ENCODE measurements at regions not wholly inside any gene's neighbourhood (a gene's known extent, or its start where the extent isn't known, plus 50 kb on each side); places are given as distances from the start of the nearest gene placed in this dataset.

- DNase-seq = no peak
- H3K9me3 ChIP-seq = no peaks in the 10 kb centered on the region
- no peaks in the 10 kb centered on the region for H3K27me3 ChIP-seq
- in situ Hi-C loops (cut with MboI; ENCODE audit: low pct_ligation_motif_present in 1 of 4, low pct_unique_long_range_greater_than_20kb in 1 of 4, low sequenced_read_pairs in 3 of 4) (no loop called here), intact Hi-C loops (cut with DNase I; ENCODE audit: low total_unique reads) (loop anchor here (10.0 kb wide), 1 partner anchor 1490 kb away; no protein-coding TSS in a partner anchor)
- H3K4me1 ChIP-seq = no peaks in the 10 kb centered on the region
- H3K27ac ChIP-seq = no peak overlapping the region
- no peak overlapping the region for H3K4me3 ChIP-seq
- H3K36me3 ChIP-seq = no peaks in the 10 kb centered on the region
- TF ChIP-seq CTCF (IDR thresholded peaks at IDR 0.05) (no peak), EP300 (IDR thresholded peaks at IDR 0.05; ENCODE audit: low read depth) (no peak), POLR2A (IDR thresholded peaks at IDR 0.05) (no peak), POLR2AphosphoS5 (IDR thresholded peaks at IDR 0.05) (no peak)
- WGBS, 2 donors (ENCODE audit: low coverage in 1 of 2) = 61 to 71% methylated on average over 1 to 3 of the region's 3 CpGs
Observed at GRCh38 chr14:49405291-49405690, 180.9 kb downstream of the RPS29 start.

- Histone ChIP-seq H3K27ac (no peak overlapping the region), H3K27me3 (no peaks in the 10 kb centered on the region), H3K4me1 (no peaks in the 10 kb centered on the region), H3K9me3 (no peaks in the 10 kb centered on the region), H3K4me3 (no peak overlapping the region), H3K36me3 (no peaks in the 10 kb centered on the region)
- 75 to 100% methylated on average over 2 of the region's 2 CpGs for WGBS, 2 donors (ENCODE audit: low coverage in 1 of 2)
- DNase-seq = no peak
- intact Hi-C loops (cut with DNase I; ENCODE audit: low total_unique reads) = loop anchor here (10.0 kb wide), 1 partner anchor 1487 kb away; no protein-coding TSS in a partner anchor
- in situ Hi-C loops (cut with MboI; ENCODE audit: low pct_ligation_motif_present in 1 of 4, low pct_unique_long_range_greater_than_20kb in 1 of 4, low sequenced_read_pairs in 3 of 4) = no loop called here
- TF ChIP-seq POLR2AphosphoS5 (IDR thresholded peaks at IDR 0.05) = no peak
- no peak for TF ChIP-seq EP300 (IDR thresholded peaks at IDR 0.05; ENCODE audit: low read depth)
- no peak for TF ChIP-seq POLR2A (IDR thresholded peaks at IDR 0.05)
- TF ChIP-seq CTCF (IDR thresholded peaks at IDR 0.05) = no peak
Observed at GRCh38 chr14:49401373-49401772, 184.8 kb downstream of the RPS29 start.

- no peak overlapping the region for H3K27ac ChIP-seq
- no peaks in the 10 kb centered on the region for H3K27me3 ChIP-seq
- no peaks in the 10 kb centered on the region for H3K9me3 ChIP-seq
- no peak for DNase-seq
- H3K36me3 ChIP-seq = no peaks in the 10 kb centered on the region
- in situ Hi-C loops (cut with MboI; ENCODE audit: low pct_ligation_motif_present in 1 of 4, low pct_unique_long_range_greater_than_20kb in 1 of 4, low sequenced_read_pairs in 3 of 4) (no loop called here), intact Hi-C loops (cut with DNase I; ENCODE audit: low total_unique reads) (no loop called here)
- H3K4me3 ChIP-seq = no peak overlapping the region
- H3K4me1 ChIP-seq = no peaks in the 10 kb centered on the region
- no peak for TF ChIP-seq POLR2A (IDR thresholded peaks at IDR 0.05)
Observed at GRCh38 chr14:49396801-49397200, 189.4 kb downstream of the RPS29 start.

DNA sequence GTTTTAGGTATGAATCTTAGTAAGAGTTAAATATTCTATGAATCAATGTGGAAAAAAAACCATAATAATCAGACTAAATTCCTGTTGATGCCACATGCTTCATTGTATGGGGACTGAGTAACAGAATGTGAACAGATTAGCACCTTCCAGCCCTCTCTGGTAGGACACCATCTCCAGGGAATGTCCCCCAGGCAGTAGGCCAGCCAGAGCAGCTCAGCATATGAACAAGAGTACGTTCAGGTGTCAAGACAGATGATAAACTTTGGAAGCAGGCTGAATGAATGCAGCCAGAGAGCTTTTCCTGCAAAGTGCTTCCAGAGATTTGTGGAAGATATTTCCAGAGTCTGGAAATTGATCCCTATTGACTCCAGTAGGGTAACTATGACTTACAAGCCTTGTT, 204.4 kb downstream of the RPS29 start:
- Histone ChIP-seq H3K4me1 (no peaks in the 10 kb centered on the region), H3K4me3 (no peak overlapping the region), H3K9me3 (no peaks in the 10 kb centered on the region), H3K27me3 (no peaks in the 10 kb centered on the region), H3K27ac (no peak overlapping the region), H3K36me3 (no peaks in the 10 kb centered on the region)
- in situ Hi-C loops (cut with MboI; ENCODE audit: low pct_ligation_motif_present in 1 of 4, low pct_unique_long_range_greater_than_20kb in 1 of 4, low sequenced_read_pairs in 3 of 4) = no loop called here
- TF ChIP-seq EP300 (IDR thresholded peaks at IDR 0.05; ENCODE audit: low read depth) = no peak
- no peak for TF ChIP-seq POLR2A (IDR thresholded peaks at IDR 0.05)
- TF ChIP-seq CTCF (IDR thresholded peaks at IDR 0.05) = no peak
- TF ChIP-seq POLR2AphosphoS5 (IDR thresholded peaks at IDR 0.05) = no peak
- intact Hi-C loops (cut with DNase I; ENCODE audit: low total_unique reads) = no loop called here
- 29 to 40% methylated on average over 1 of the region's 1 CpG for WGBS, 2 donors (ENCODE audit: low coverage in 1 of 2)
- DNase-seq = no peak

- no peaks in the 10 kb centered on the region for H3K4me1 ChIP-seq
- H3K4me3 ChIP-seq = no peak overlapping the region
- in situ Hi-C loops (cut with MboI; ENCODE audit: low pct_ligation_motif_present in 1 of 4, low pct_unique_long_range_greater_than_20kb in 1 of 4, low sequenced_read_pairs in 3 of 4) = no loop called here
- H3K36me3 ChIP-seq = no peaks in the 10 kb centered on the region
- H3K9me3 ChIP-seq = no peaks in the 10 kb centered on the region
- WGBS, 2 donors (ENCODE audit: low coverage in 1 of 2) = 66 to 69% methylated on average over 3 of the region's 3 CpGs
- intact Hi-C loops (cut with DNase I; ENCODE audit: low total_unique reads) = no loop called here
- TF ChIP-seq POLR2A (IDR thresholded peaks at IDR 0.05) = no peak
- TF ChIP-seq POLR2AphosphoS5 (IDR thresholded peaks at IDR 0.05) = no peak
- TF ChIP-seq EP300 (IDR thresholded peaks at IDR 0.05; ENCODE audit: low read depth) = no peak
- TF ChIP-seq CTCF (IDR thresholded peaks at IDR 0.05) = no peak
- no peaks in the 10 kb centered on the region for H3K27me3 ChIP-seq
- DNase-seq = no peak
- H3K27ac ChIP-seq = no peak overlapping the region
Observed at GRCh38 chr14:49367696-49368095, 218.5 kb downstream of the RPS29 start.
